Transverse colon (tissue), 3 donors: ENCODE measurements at regions not wholly inside any gene's neighbourhood (a gene's known extent, or its start where the extent isn't known, plus 50 kb on each side); places are given as distances from the start of the nearest gene placed in this dataset.

Source experiments
- CTCF ChIP-seq, 5 experiments: fragments of 200-600 bp in 3 of 5; fragments of 450-650 bp in 2 of 5; sonication (generic) in 3 of 5; IDR thresholded peaks; 1 replicate in 2 of 5; 2 replicates in 3 of 5; pipeline ENCODE4 v1.5.1; 2016 to 2017; ENCODE audit warnings: antibody characterized with exemption in 5 of 5, inconsistent platforms in 3 of 5, mild to moderate bottlenecking in 2 of 5, moderate library complexity in 1 of 5
- EP300 ChIP-seq: sonication (generic); formaldehyde crosslinking; IDR thresholded peaks from one replicate; pipeline ENCODE4 v1.6.1; 2017; ENCODE audit warnings: antibody characterized with exemption, low read depth
- POLR2A ChIP-seq: fragments of 450-650 bp; IDR thresholded peaks from one replicate; pipeline ENCODE4 v1.6.1; 2016; ENCODE audit warnings: antibody characterized with exemption, mild to moderate bottlenecking, moderate library complexity

- TF ChIP-seq CTCF (IDR thresholded peaks at IDR 0.05), result no peak
- TF ChIP-seq POLR2A, result no peak
- TF ChIP-seq EP300, result no peak
Observed at GRCh38 chr4:83890231-83890630, 354.3 kb downstream of the GPAT3 start.
